ENCODE measurements at regions not wholly inside any gene's neighbourhood (a gene's known extent, or its start where the extent isn't known, plus 50 kb on each side); places are given as distances from the start of the nearest gene placed in this dataset.

DNA sequence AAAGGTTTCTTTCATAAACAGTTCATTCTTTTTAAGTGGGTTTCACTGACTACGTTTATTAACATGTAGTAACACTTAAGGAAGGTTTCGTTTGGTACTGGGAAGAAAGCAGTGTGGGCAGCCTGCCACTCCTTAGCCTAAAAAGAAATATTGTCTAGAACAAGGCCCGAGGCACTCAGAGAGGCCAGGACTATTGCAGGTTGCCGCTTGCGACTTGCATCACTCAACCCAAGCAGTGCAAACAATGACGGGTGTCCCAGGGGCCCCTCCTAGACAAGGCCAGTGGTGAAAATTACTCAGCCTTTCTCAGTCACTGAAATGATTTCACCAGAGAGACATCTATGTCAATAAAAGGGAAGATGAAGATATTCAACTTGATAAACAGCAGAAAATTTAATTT is 243.9 kb downstream of the SNX13 start:
- TF ChIP-seq, protein P1, sequence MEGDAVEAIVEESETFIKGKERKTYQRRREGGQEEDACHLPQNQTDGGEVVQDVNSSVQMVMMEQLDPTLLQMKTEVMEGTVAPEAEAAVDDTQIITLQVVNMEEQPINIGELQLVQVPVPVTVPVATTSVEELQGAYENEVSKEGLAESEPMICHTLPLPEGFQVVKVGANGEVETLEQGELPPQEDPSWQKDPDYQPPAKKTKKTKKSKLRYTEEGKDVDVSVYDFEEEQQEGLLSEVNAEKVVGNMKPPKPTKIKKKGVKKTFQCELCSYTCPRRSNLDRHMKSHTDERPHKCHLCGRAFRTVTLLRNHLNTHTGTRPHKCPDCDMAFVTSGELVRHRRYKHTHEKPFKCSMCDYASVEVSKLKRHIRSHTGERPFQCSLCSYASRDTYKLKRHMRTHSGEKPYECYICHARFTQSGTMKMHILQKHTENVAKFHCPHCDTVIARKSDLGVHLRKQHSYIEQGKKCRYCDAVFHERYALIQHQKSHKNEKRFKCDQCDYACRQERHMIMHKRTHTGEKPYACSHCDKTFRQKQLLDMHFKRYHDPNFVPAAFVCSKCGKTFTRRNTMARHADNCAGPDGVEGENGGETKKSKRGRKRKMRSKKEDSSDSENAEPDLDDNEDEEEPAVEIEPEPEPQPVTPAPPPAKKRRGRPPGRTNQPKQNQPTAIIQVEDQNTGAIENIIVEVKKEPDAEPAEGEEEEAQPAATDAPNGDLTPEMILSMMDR (IDR thresholded peaks at IDR 0.05; ENCODE audit: low read depth, low read length), result no peak
- TF ChIP-seq EZH2phosphoT487 (IDR thresholded peaks at IDR 0.05; ENCODE audit: low read depth), result no peak
